DLD1 (cell line): ENCODE measurements at regions not wholly inside any gene's neighbourhood (a gene's known extent, or its start where the extent isn't known, plus 50 kb on each side); places are given as distances from the start of the nearest gene placed in this dataset.
"Not testable (repeated sequence)": the region's sequence is repeated elsewhere in the genome, so short reads cannot be mapped to it uniquely, and the experiment has no call there.

ENCODE experiments used
- in situ Hi-C: cut with HindIII; loops from 2 replicates; pipeline ENCODE4 v1.10.0; 2017; ENCODE audit warnings: low sequenced_read_pairs

- in situ Hi-C loops = no loop called here
Measured at GRCh38 chr1:30444401-30444800, 279.0 kb downstream of the MATN1 start.

DNA sequence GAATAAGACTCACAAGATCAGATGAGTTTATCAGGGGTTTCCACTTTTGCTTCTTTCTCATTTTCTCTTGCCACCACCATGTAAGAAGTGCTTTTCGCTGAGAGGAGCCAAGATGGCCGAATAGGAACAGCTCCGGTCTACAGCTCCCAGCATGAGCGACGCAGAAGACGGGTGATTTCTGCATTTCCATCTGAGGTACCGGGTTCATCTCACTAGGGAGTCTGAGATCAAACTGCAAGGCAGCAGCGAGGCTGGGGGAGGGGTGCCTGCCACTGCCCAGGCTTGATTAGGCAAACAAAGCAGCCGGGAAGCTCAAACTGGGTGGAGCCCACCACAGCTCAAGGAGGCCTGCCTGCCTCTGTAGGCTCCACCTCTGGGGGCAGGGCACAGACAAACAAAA, 285.1 kb downstream of the MATN1 start:
- in situ Hi-C loops = not testable (repeated sequence)

GRCh38 chr1:30437059-30437576, 286.3 kb downstream of the MATN1 start:
- in situ Hi-C loops = no loop called here

- in situ Hi-C loops = loop anchor here (10.0 kb wide), 1 partner anchor 67 kb away; no protein-coding TSS in a partner anchor
Measured at GRCh38 chr1:30427545-30427944, 295.8 kb downstream of the MATN1 start.

GRCh38 chr1:30425046-30425445, 298.3 kb downstream of the MATN1 start:
- in situ Hi-C loops = loop anchor here (10.0 kb wide), 1 partner anchor 70 kb away; no protein-coding TSS in a partner anchor

DNA sequence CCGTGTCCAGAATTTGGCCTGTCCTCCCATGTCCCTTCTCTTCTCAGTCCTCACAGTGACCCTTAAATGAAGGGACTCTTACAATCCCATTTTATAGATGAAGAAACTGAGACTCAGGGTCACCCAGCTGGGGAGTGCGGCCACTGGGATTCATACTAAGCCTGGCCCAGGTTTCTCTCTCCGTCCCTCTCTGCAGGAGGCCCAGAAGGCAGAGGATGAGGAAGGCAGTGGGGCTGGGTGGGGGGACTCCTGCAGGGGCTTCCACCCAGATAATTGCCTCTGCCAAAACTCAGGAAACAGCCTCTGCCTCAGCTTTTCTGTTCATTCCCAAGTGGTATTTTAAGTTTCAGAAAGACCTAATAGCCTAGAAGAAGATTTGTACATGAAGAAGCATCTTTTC, 299.8 kb downstream of the MATN1 start:
- in situ Hi-C loops = loop anchor here (10.0 kb wide), 1 partner anchor 71 kb away; no protein-coding TSS in a partner anchor

DNA sequence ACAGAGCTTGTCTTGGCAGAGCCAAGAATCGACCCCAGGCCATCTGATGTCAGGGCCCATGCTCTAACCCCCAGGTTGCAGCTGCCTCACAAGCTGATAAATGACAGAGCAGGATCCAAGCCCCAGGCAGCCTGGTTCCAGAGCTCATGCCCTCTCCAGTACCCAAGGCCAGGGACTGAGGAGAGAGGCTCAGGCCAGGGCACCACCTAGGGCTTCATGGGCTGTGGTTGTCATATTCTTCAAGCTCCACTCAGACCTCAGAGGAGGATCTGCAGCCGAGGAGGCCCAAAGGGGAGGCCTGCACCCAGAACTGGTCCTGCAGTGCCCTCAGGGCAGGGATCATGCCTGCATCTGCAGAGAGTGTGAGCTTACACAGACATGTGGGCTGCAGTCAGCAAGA, 301.1 kb downstream of the MATN1 start:
- in situ Hi-C loops = loop anchor here (10.0 kb wide), 1 partner anchor 73 kb away; no protein-coding TSS in a partner anchor

DNA sequence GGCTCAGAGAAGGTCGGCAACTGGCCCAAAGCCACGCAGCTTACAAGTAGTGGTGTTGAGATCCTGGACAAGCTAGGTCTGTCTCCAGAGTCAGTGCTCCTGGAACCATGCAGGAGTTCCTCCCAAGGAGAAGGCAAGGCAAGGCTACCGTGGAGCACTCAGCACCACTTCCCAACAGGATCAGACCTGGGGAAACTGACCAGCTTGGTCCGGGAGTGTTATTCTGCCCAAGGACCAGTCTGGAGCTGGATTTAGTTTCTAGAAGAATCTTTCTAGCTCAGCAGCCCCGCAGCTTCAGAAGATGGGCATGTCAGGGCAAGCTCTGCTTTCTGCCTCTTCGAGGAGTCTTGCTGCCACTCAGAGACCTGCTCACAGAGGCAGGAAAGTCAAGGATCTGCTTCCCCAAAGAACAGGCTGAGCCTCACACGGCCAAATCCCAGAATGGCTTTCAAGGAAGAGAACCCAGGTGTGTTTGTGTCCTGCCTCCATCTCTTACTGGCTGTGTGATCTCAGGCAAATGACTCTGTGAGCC, 302.8 kb downstream of the MATN1 start:
- in situ Hi-C loops = loop anchor here (10.0 kb wide), 1 partner anchor 74 kb away; no protein-coding TSS in a partner anchor

GRCh38 chr1:30419831-30420230, 303.6 kb downstream of the MATN1 start:
- in situ Hi-C loops = loop anchor here (10.0 kb wide), 1 partner anchor 75 kb away; no protein-coding TSS in a partner anchor

- in situ Hi-C loops = no loop called here
Measured at GRCh38 chr1:30418939-30419720, 304.3 kb downstream of the MATN1 start.

GRCh38 chr1:30418061-30418938, 305.1 kb downstream of the MATN1 start:
- in situ Hi-C loops = no loop called here

GRCh38 chr1:30417701-30418046, 305.7 kb downstream of the MATN1 start:
- in situ Hi-C loops = no loop called here

- in situ Hi-C loops = no loop called here
Measured at GRCh38 chr1:30417001-30417700, 306.2 kb downstream of the MATN1 start.

- in situ Hi-C loops = no loop called here
Measured at GRCh38 chr1:30416221-30416820, 307.1 kb downstream of the MATN1 start.

DNA sequence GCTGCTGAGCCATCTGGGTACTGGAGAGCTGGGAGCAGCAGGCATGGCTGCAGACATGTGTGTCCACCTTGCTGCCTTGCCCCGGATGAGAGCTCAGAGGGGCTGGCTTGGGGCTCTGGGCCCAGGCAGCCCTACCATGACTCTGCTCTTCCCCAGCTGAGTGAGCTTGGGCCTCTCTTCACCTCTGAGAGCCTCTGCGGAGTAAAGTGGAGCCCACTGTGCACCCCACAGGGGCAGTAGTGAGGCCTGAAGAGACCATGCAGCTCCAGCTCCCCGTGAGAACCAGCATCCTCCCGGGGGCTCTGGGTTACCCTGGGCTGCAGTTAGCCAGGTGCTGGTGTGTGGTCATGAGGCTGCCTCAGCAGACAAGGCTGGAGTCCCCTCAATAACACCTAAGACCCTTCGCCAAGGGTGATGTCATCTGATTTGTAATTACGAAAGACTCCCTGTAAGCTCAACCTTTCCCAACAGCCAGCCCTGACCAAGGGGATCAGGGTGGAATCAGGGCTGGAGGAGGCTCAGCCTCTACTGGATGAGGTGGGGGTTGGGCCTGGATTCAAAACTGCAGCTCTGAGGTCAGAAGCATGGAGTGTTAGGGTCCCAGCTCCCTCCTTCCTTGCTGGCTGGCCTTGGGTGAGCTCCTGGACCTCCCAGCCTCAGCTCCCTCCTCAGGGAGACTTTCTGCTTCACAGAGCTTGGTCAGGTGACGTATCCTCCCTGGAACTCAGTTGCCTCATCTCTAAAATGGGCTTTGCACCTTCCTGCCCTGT, 308.0 kb downstream of the MATN1 start:
- in situ Hi-C loops = no loop called here

- in situ Hi-C loops = no loop called here
Measured at GRCh38 chr1:30414851-30415165, 308.6 kb downstream of the MATN1 start.

- in situ Hi-C loops = no loop called here
Measured at GRCh38 chr1:30414086-30414850, 309.1 kb downstream of the MATN1 start.

DNA sequence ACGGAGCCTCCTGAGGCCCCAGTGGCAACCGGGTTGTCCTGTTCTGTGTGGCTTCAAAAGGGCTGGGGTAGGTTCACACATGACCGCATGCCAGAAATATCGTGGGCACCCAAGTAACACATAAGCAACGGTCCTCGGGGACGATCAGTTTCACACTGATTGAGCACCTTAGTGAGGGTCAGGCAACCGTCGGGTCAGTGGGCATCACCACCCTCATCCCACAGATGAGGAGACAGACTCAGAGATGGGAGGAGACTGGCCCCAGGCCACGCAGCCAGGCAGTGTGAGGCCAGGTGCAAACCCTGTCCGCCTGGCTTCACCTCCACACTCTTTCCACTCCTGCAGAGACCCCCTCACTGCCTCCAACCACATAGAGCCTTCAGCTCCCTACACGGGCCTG, 309.8 kb downstream of the MATN1 start:
- in situ Hi-C loops = no loop called here

DNA sequence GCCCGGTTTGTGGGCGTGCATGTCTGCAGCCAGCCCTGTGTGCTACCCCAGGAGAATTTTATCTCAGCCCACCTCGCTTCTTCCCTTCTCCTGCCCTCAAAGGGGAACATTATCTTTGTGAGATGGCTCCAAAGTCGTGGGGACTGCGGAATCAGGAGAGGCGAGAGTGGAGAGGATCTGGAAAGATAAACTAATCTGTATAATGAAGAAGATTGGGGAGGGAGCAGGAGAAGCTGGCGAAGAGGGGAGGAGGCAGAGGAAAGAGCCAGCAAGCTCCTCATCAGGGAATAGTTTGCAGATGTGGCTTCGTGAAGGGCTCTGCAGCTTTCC, 310.3 kb downstream of the MATN1 start:
- in situ Hi-C loops = no loop called here
